Upper lobe of left lung (tissue), 6 donors: ENCODE measurements at regions not wholly inside any gene's neighbourhood (a gene's known extent, or its start where the extent isn't known, plus 50 kb on each side); places are given as distances from the start of the nearest gene placed in this dataset.

Experiments
- ATAC-seq, 2 donors: fragments of 200-7000 bp; cut with Tn5 transposase; one replicate each; pipeline ENCODE4 v1.9.1; 2022; ENCODE audit warnings: mild to moderate bottlenecking in 2 of 2, moderate library complexity in 2 of 2; ENCODE audit not compliant: low FRiP score in 2 of 2
- DNase-seq, 2 donors: peaks; one replicate each; pipeline ENCODE4 v3.0.0-alpha.2; 2019 to 2020
- H3K27ac ChIP-seq, 4 donors: fragments of 200-600 bp; sonication (generic); one replicate each; pipeline ENCODE4 v1.5.1; 2016 to 2019
- H3K27me3 ChIP-seq, 4 donors: fragments of 200-600 bp; sonication (generic); one replicate each; pipeline ENCODE4 v1.5.1; 2017 to 2019
- H3K36me3 ChIP-seq, 4 donors: fragments of 200-600 bp; sonication (generic); one replicate each; pipeline ENCODE4 v1.5.1; 2016 to 2019
- H3K4me1 ChIP-seq, 4 donors: fragments of 200-600 bp; sonication (generic); one replicate each; pipeline ENCODE4 v1.5.1; 2018 to 2019
- H3K4me3 ChIP-seq, 4 donors: fragments of 200-600 bp; sonication (generic); one replicate each; pipeline ENCODE4 v1.5.1; 2017 to 2019; ENCODE audit warnings: mild to moderate bottlenecking in 2 of 4, moderate library complexity in 1 of 4
- H3K9me3 ChIP-seq, 4 donors: fragments of 200-600 bp; sonication (generic); one replicate each; pipeline ENCODE4 v1.5.1; 2018 to 2019
- CTCF ChIP-seq, 6 experiments: fragments of 450-650 bp in 4 of 6; fragments of 200-600 bp in 2 of 6; sonication (generic) in 2 of 6; IDR thresholded peaks; one replicate each; pipeline ENCODE4 v1.5.1; 2016 to 2019; ENCODE audit warnings: antibody characterized with exemption in 6 of 6
- EP300 ChIP-seq, 4 donors: sonication (generic); formaldehyde crosslinking; IDR thresholded peaks; one replicate each; pipeline ENCODE4 v1.5.1; 2017; ENCODE audit warnings: antibody characterized with exemption in 4 of 4, control low read depth in 2 of 4
- POLR2A ChIP-seq, 4 donors: fragments of 450-650 bp; IDR thresholded peaks; one replicate each; pipeline ENCODE4 v1.5.1; 2016 to 2017; ENCODE audit warnings: antibody characterized with exemption in 4 of 4, mild to moderate bottlenecking in 2 of 4
- POLR2AphosphoS5 ChIP-seq, 2 donors: sonication (generic); formaldehyde crosslinking; IDR thresholded peaks; one replicate each; pipeline ENCODE4 v1.5.1; 2017; ENCODE audit warnings: antibody characterized with exemption in 2 of 2
- WGBS, 2 donors: methylation state at CpG; one replicate each; pipeline ENCODE4 v1.1.5; 2017 to 2018; 5-methylcytosine and 5-hydroxymethylcytosine counted together
- donor health status: DM: no; HTN: no; CAD: no; lungs with moderate emphysema.
- donor health status: DM: no; HTN: yes; CAD: no; lungs with severe emphysema.

- 20 to 37% methylated on average over 4 to 5 of the region's 5 CpGs for WGBS, 2 donors
- Histone ChIP-seq H3K4me3 (no peak overlapping the region), H3K27me3 (no peaks in the 10 kb centered on the region), H3K4me1 (peaks cover 37 to 47% (median 42%) of the 10 kb centered on the region in 4 donors), H3K27ac (peak overlapping the region in 2 of 4 donors; percentile 30 to 32), H3K9me3 (no peaks in the 10 kb centered on the region), H3K36me3 (no peaks in the 10 kb centered on the region)
- DNase-seq (peak in 1 of 2 donors; percentile 63), ATAC-seq (peak; percentile 60 to 66)
- TF ChIP-seq EP300 (IDR thresholded peaks at IDR 0.05) = no peak
- peak in 1 of 2 donors; percentile 27 for TF ChIP-seq POLR2AphosphoS5 (IDR thresholded peaks at IDR 0.05)
- TF ChIP-seq POLR2A (IDR thresholded peaks at IDR 0.05) = peak in 1 of 4 donors; percentile 32
Observed at GRCh38 chr14:58749066-58749669, 111.4 kb downstream of the DACT1 start.

- no peak for ATAC-seq
- 74 to 81% methylated on average over 5 to 9 of the region's 9 CpGs for WGBS, 2 donors
- no peaks in the 10 kb centered on the region for H3K9me3 ChIP-seq
- no peaks in the 10 kb centered on the region for H3K36me3 ChIP-seq
- H3K27me3 ChIP-seq = no peaks in the 10 kb centered on the region
- DNase-seq = peak in 1 of 2 donors; percentile 61
- TF ChIP-seq CTCF (IDR thresholded peaks at IDR 0.05) (no peak), EP300 (IDR thresholded peaks at IDR 0.05) (no peak), POLR2A (IDR thresholded peaks at IDR 0.05) (no peak), POLR2AphosphoS5 (IDR thresholded peaks at IDR 0.05) (no peak)
- H3K4me1 ChIP-seq = peaks cover 37 to 47% (median 42%) of the 10 kb centered on the region in 4 donors
- no peak overlapping the region for H3K4me3 ChIP-seq
- no peak overlapping the region for H3K27ac ChIP-seq
Observed at GRCh38 chr14:58750321-58751269, 112.8 kb downstream of the DACT1 start.

- 83 to 100% methylated on average over 1 to 3 of the region's 5 CpGs for WGBS, 2 donors
- Histone ChIP-seq H3K36me3 (no peaks in the 10 kb centered on the region), H3K4me3 (no peak overlapping the region), H3K4me1 (peaks cover 37 to 45% (median 40%) of the 10 kb centered on the region in 4 donors), H3K27ac (peak overlapping the region in 3 of 4 donors; percentile 27 to 73 (median 71)), H3K9me3 (no peaks in the 10 kb centered on the region), H3K27me3 (no peaks in the 10 kb centered on the region)
- DNase-seq (peak in 1 of 2 donors; percentile 15), ATAC-seq (no peak)
- no peak for TF ChIP-seq CTCF (IDR thresholded peaks at IDR 0.05)
- no peak for TF ChIP-seq EP300 (IDR thresholded peaks at IDR 0.05)
- no peak for TF ChIP-seq POLR2A (IDR thresholded peaks at IDR 0.05)
- no peak for TF ChIP-seq POLR2AphosphoS5 (IDR thresholded peaks at IDR 0.05)
Observed at GRCh38 chr14:58751788-58752187, 114.0 kb downstream of the DACT1 start.

- DNase-seq = no peak
- no peak for ATAC-seq
- H3K4me1 ChIP-seq = peaks cover 33 to 41% (median 36%) of the 10 kb centered on the region in 4 donors
- peak overlapping the region in 3 of 4 donors; percentile 27 to 73 (median 71) for H3K27ac ChIP-seq
- TF ChIP-seq CTCF (IDR thresholded peaks at IDR 0.05) (no peak), POLR2A (IDR thresholded peaks at IDR 0.05) (no peak), EP300 (IDR thresholded peaks at IDR 0.05) (no peak), POLR2AphosphoS5 (IDR thresholded peaks at IDR 0.05) (no peak)
- no peak overlapping the region for H3K4me3 ChIP-seq
- no peaks in the 10 kb centered on the region for H3K36me3 ChIP-seq
- H3K27me3 ChIP-seq = no peaks in the 10 kb centered on the region
- H3K9me3 ChIP-seq = no peaks in the 10 kb centered on the region
- WGBS, 2 donors = 84 to 87% methylated on average over 4 of the region's 4 CpGs
Observed at GRCh38 chr14:58752289-58752688, 114.5 kb downstream of the DACT1 start.

- Histone ChIP-seq H3K27ac (peak overlapping the region; percentile 27 to 73 (median 63)), H3K4me1 (peaks cover 33 to 38% (median 35%) of the 10 kb centered on the region in 4 donors), H3K36me3 (no peaks in the 10 kb centered on the region), H3K9me3 (no peaks in the 10 kb centered on the region), H3K27me3 (no peaks in the 10 kb centered on the region), H3K4me3 (no peak overlapping the region)
- DNase-seq (peak; percentile 83 to 93), ATAC-seq (peak; percentile 57 to 84)
- 5 to 16% methylated on average over 9 of the region's 9 CpGs for WGBS, 2 donors
- TF ChIP-seq EP300 (IDR thresholded peaks at IDR 0.05) (peak in 1 of 4 donors; percentile 63), POLR2A (IDR thresholded peaks at IDR 0.05) (no peak), POLR2AphosphoS5 (IDR thresholded peaks at IDR 0.05) (peak; percentile 59 to 62), CTCF (IDR thresholded peaks at IDR 0.05) (no peak)
Observed at GRCh38 chr14:58752771-58753201, 115.0 kb downstream of the DACT1 start.
